Tibial artery (tissue), 4 donors: ENCODE measurements at regions not wholly inside any gene's neighbourhood (a gene's known extent, or its start where the extent isn't known, plus 50 kb on each side); places are given as distances from the start of the nearest gene placed in this dataset.

ENCODE experiments used
- DNase-seq, 2 donors: peaks; one replicate each; pipeline ENCODE4 v3.0.0-alpha.2; 2019
- H3K27ac ChIP-seq, 2 donors: fragments of 200-600 bp; sonication (generic) in 1 of 2; 1 replicate in 1 of 2; 2 replicates in 1 of 2; pipeline ENCODE4 v1.5.1; 2018 to 2019; ENCODE audit warnings: mild to moderate bottlenecking in 1 of 2
- H3K27me3 ChIP-seq, 2 donors: fragments of 200-600 bp; sonication (generic) in 1 of 2; one replicate each; pipeline versions ENCODE4 v1.5.1 to v1.6.0; 2016 to 2019
- H3K36me3 ChIP-seq, 3 donors: fragments of 200-600 bp; sonication (generic) in 2 of 3; one replicate each; pipeline ENCODE4 v1.5.1; 2016 to 2019; ENCODE audit warnings: mild to moderate bottlenecking in 2 of 3
- H3K4me1 ChIP-seq, 4 donors: fragments of 200-600 bp; sonication (generic) in 2 of 4; 1 replicate in 3 of 4; 2 replicates in 1 of 4; pipeline ENCODE4 v1.5.1; 2016 to 2019
- H3K4me3 ChIP-seq, 2 donors: fragments of 200-600 bp; sonication (generic) in 1 of 2; 1 replicate in 1 of 2; 2 replicates in 1 of 2; pipeline ENCODE4 v1.5.1; 2018 to 2019; ENCODE audit warnings: mild to moderate bottlenecking in 2 of 2
- H3K9me3 ChIP-seq, 3 donors: fragments of 200-600 bp; sonication (generic) in 1 of 3; one replicate each; pipeline ENCODE4 v1.5.1; 2016 to 2019
- intact Hi-C: fragments of 100-400 bp; cut with DNase I; formaldehyde crosslinking; loops from one replicate; pipeline ENCODE4 v1.15.0; 2023; ENCODE audit warnings: low total_unique reads
- TF ChIP-seq, protein P1 (sequence below), 2 experiments: fragments of 200-600 bp in 1 of 2; fragments of 450-650 bp in 1 of 2; IDR thresholded peaks; one replicate each; pipeline ENCODE4 v1.5.1; 2017 to 2019; ENCODE audit warnings: antibody characterized with exemption in 2 of 2, mild to moderate bottlenecking in 1 of 2, moderate library complexity in 1 of 2

DNA sequence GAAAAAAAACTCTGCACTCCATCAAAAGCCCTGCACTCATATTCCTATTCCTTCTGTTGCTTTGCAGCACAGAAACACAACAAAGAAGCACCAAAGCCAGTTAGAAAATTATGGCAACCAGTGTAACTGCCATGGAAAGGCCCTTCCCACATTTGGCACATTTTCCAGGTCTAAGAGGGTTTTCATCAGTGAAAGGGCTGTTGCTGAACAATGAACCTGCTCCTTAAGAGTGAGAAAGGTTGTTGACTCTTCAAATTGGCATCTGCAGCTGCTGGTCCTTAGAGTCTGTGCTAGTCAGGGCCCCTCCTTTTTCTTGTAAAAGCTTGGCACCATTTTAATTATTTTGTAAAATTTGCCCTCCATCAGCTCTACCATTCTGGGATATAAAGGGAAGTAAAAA is 378.7 kb upstream of the KITLG start:
- Histone ChIP-seq H3K27me3 (no peaks in the 10 kb centered on the region), H3K36me3 (no peaks in the 10 kb centered on the region), H3K4me1 (no peaks in the 10 kb centered on the region), H3K4me3 (no peak overlapping the region), H3K9me3 (no peaks in the 10 kb centered on the region), H3K27ac (no peak overlapping the region)
- no peak for DNase-seq
- TF ChIP-seq, protein P1, sequence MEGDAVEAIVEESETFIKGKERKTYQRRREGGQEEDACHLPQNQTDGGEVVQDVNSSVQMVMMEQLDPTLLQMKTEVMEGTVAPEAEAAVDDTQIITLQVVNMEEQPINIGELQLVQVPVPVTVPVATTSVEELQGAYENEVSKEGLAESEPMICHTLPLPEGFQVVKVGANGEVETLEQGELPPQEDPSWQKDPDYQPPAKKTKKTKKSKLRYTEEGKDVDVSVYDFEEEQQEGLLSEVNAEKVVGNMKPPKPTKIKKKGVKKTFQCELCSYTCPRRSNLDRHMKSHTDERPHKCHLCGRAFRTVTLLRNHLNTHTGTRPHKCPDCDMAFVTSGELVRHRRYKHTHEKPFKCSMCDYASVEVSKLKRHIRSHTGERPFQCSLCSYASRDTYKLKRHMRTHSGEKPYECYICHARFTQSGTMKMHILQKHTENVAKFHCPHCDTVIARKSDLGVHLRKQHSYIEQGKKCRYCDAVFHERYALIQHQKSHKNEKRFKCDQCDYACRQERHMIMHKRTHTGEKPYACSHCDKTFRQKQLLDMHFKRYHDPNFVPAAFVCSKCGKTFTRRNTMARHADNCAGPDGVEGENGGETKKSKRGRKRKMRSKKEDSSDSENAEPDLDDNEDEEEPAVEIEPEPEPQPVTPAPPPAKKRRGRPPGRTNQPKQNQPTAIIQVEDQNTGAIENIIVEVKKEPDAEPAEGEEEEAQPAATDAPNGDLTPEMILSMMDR (IDR thresholded peaks at IDR 0.05) = no peak
- intact Hi-C loops = no loop called here

DNA sequence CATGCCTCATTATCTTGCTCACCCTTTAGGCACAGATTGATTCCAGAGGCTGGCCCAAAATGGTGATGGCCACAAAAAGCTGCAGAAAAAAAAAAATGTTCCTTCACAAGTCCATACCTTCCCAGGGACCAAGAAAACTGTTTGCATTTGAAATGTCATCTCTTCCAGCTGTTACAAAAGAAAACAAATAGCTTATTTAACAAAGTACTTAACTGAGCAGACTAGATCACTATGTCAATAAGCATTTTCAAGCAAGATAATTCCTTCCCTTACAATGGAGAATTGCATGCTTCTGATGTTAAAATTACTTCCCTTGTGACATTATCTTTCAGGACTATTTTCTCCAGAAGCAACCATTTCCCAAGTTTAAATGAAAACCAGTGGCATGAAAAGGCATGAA is 377.9 kb upstream of the KITLG start:
- no peaks in the 10 kb centered on the region for H3K9me3 ChIP-seq

DNA sequence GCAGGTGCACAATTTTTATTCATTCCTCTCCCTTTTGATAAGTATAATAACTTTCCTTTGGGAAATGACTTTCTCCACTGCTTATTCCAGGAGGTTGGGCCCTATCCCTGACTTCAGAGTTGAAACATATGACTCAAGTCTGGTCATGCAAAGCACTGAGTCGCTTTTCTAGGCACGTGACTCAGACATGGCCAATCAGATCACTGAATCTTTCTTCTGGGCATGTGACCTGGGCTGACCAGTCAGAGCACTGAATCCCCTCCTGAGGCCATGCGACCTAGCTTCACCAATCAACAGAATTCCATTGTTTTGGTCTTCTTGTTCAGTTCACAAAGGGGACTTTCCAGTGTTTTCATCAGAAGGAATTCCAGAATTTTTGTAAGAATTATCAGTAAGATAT is 377.1 kb upstream of the KITLG start:
- H3K9me3 ChIP-seq = no peaks in the 10 kb centered on the region
- H3K27me3 ChIP-seq = no peaks in the 10 kb centered on the region
- intact Hi-C loops = no loop called here
- H3K27ac ChIP-seq = no peak overlapping the region
- H3K4me1 ChIP-seq = no peaks in the 10 kb centered on the region
- TF ChIP-seq, protein P1 (IDR thresholded peaks at IDR 0.05) = no peak
- H3K36me3 ChIP-seq = no peaks in the 10 kb centered on the region
- no peak overlapping the region for H3K4me3 ChIP-seq
- DNase-seq = no peak

More for the DNA sequence above, 377.9 kb upstream of the KITLG start:
- Histone ChIP-seq H3K4me1 (no peaks in the 10 kb centered on the region), H3K4me3 (no peak overlapping the region), H3K27ac (no peak overlapping the region), H3K27me3 (no peaks in the 10 kb centered on the region), H3K36me3 (no peaks in the 10 kb centered on the region)
- intact Hi-C loops = no loop called here
- TF ChIP-seq, protein P1 (IDR thresholded peaks at IDR 0.05) = no peak
- DNase-seq = no peak

DNA sequence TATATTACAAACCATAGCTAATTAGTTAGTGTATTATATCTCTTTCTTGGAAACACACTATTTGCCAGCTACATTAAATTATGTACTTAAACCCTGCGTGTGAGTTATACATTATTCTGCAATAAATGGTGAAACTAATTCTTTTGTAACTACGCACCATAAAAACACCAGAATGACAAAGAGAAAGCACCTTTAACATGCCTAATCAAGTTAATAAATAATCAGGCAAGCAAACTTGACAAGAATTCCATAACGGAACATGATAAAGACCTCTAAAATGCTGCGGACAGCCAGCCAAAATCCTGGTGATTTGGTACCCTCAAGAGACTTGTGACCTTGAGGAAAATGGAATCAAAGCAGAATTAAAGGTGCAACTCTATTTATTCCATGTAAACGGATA is 375.3 kb upstream of the KITLG start:
- no peaks in the 10 kb centered on the region for H3K36me3 ChIP-seq
- intact Hi-C loops = no loop called here
- no peaks in the 10 kb centered on the region for H3K27me3 ChIP-seq

DNA sequence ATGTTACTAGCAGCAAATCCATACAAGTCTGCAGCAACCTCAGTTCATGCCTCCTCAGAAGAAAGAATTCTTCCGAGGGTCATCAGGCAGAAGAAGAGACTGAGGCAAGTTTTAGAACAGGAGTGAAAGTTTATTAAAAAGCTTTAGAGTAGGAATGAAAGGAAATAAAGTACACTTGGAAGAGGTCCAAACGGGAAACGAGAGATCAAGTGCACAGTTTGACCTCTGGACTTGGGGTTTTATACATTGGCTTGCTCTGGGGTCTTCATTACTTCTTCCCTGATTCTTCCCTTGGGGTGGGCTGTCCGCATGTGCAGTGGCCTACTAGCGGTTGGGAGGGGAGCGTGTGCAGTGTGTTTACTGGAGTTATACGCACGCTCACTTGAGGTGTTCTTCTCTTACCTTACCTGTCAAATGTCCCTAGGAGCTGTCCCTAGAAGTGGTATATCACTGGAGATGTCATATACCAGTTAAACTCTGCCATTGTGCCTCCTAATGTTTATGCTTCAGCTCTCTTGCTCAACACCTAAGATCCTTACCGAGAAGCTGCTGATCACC is 372.8 kb upstream of the KITLG start:
- H3K36me3 ChIP-seq = no peaks in the 10 kb centered on the region
- no peak overlapping the region for H3K4me3 ChIP-seq
- H3K9me3 ChIP-seq = no peaks in the 10 kb centered on the region
- no peaks in the 10 kb centered on the region for H3K4me1 ChIP-seq
- DNase-seq = no peak
- H3K27ac ChIP-seq = no peak overlapping the region
- TF ChIP-seq, protein P1 (IDR thresholded peaks at IDR 0.05) = no peak
- intact Hi-C loops = no loop called here
- no peaks in the 10 kb centered on the region for H3K27me3 ChIP-seq

More for the DNA sequence above, 375.3 kb upstream of the KITLG start:
- Histone ChIP-seq H3K9me3 (no peaks in the 10 kb centered on the region), H3K4me3 (no peak overlapping the region), H3K4me1 (no peaks in the 10 kb centered on the region), H3K27ac (no peak overlapping the region)
- no peak for DNase-seq
- TF ChIP-seq, protein P1 (IDR thresholded peaks at IDR 0.05) = no peak

DNA sequence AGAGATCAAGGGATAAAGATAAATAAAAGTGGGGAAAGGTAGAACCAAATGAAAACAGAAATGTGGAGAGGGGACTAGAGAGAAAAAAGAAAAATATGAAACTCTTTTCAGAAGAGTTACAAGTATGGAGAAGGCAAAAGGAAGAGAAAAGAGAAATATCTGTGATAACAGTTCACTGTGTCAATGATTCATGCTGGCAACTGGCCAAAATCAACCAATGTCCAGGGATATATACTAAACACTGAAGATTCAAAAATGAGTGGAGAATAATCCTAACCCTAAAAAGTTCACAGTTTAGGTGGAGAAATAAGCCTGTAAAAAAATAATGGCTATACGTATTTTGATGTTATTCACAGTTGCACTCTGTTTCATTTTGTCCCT is 372.3 kb upstream of the KITLG start:
- TF ChIP-seq, protein P1 (IDR thresholded peaks at IDR 0.05) = no peak
- H3K27ac ChIP-seq = no peak overlapping the region
- H3K4me3 ChIP-seq = no peak overlapping the region
- intact Hi-C loops = no loop called here
- no peak for DNase-seq
- H3K36me3 ChIP-seq = no peaks in the 10 kb centered on the region
- no peaks in the 10 kb centered on the region for H3K9me3 ChIP-seq
- H3K4me1 ChIP-seq = no peaks in the 10 kb centered on the region
- no peaks in the 10 kb centered on the region for H3K27me3 ChIP-seq
